ENCODE measurements at regions not wholly inside any gene's neighbourhood (a gene's known extent, or its start where the extent isn't known, plus 50 kb on each side); places are given as distances from the start of the nearest gene placed in this dataset.
A peak's percentile ranks its signal among the peaks of the same experiment; 100 is the strongest.

- TF ChIP-seq, protein P1, sequence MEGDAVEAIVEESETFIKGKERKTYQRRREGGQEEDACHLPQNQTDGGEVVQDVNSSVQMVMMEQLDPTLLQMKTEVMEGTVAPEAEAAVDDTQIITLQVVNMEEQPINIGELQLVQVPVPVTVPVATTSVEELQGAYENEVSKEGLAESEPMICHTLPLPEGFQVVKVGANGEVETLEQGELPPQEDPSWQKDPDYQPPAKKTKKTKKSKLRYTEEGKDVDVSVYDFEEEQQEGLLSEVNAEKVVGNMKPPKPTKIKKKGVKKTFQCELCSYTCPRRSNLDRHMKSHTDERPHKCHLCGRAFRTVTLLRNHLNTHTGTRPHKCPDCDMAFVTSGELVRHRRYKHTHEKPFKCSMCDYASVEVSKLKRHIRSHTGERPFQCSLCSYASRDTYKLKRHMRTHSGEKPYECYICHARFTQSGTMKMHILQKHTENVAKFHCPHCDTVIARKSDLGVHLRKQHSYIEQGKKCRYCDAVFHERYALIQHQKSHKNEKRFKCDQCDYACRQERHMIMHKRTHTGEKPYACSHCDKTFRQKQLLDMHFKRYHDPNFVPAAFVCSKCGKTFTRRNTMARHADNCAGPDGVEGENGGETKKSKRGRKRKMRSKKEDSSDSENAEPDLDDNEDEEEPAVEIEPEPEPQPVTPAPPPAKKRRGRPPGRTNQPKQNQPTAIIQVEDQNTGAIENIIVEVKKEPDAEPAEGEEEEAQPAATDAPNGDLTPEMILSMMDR (IDR thresholded peaks at IDR 0.05; ENCODE audit: low read depth, low read length): no peak
- TF ChIP-seq POLR2A (IDR thresholded peaks at IDR 0.05; ENCODE audit: extremely low read depth, insufficient read length): no peak
- TF ChIP-seq, protein P2, sequence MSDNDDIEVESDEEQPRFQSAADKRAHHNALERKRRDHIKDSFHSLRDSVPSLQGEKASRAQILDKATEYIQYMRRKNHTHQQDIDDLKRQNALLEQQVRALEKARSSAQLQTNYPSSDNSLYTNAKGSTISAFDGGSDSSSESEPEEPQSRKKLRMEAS (IDR thresholded peaks at IDR 0.05; ENCODE audit: low read depth, low read length): no peak
- TF ChIP-seq MYC (IDR thresholded peaks at IDR 0.05; ENCODE audit: low read depth, low read length): no peak
- H3K4me3 ChIP-seq (ENCODE audit: low read depth, low read length): no peak overlapping the region
- DNase-seq (ENCODE audit: low read depth): no peak
Observed at GRCh38 chr3:137207616-137208015, 249.8 kb downstream of the IL20RB start.

DNA sequence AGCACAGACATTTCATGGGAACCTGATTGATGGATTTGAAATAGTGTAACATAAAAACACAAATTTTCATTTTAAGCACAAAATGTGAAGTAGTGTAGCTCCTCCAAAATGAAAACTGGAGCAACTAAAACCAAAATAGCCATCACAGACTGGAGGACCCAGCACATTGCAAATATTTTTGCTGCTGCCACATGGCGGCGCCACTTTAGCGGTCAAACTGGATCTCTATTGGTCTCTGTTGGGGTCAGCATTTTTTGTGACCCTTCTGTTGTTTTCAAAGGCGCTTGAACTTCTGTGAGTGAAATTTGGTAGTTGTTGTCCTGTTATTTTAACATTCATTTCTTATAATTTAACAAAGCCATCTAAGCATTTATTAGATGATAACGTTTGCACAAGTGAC, 259.9 kb downstream of the IL20RB start:
- H3K4me3 ChIP-seq (ENCODE audit: low read depth, low read length): no peak overlapping the region
- TF ChIP-seq, protein P1 (IDR thresholded peaks at IDR 0.05; ENCODE audit: low read depth, low read length): peak; percentile 62
- TF ChIP-seq POLR2A (IDR thresholded peaks at IDR 0.05; ENCODE audit: extremely low read depth, insufficient read length): no peak
- DNase-seq (ENCODE audit: low read depth): peak; percentile 12

DNA sequence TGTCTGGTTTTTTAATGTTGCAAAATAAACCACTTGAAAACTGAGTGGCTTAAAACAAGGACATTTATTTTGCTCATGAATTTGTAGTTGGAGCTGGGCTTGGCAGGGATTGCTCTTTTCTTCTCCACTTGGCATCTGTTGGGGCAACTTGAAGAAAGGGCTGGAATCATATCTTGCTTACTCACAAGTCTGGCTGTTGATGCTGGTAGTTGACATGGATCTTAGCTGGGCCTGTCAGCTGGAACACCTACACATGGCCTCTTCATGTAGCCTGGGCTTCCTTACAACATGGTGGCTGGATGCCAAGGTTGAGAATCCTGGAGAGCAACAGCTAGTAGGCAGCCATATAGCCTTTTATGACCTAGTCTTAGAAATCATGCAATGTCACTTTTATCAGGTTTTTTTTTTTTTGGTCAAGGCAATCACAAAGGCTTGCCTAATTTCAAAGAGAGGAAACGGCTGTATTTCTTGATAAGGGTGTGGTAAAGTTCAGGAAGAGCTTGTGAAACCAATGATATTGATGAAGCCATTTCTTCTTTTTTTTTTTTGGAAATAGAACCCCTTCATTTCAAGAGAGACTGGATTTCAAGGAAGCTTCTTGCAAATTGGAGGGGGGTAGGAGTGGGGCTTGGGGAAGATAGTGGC, 262.1 kb downstream of the IL20RB start:
- TF ChIP-seq MYC (IDR thresholded peaks at IDR 0.05; ENCODE audit: low read depth, low read length) (no peak), POLR2A (IDR thresholded peaks at IDR 0.05; ENCODE audit: extremely low read depth, insufficient read length) (no peak)
- TF ChIP-seq, protein P1 (IDR thresholded peaks at IDR 0.05; ENCODE audit: low read depth, low read length): no peak
- TF ChIP-seq, protein P2 (IDR thresholded peaks at IDR 0.05; ENCODE audit: low read depth, low read length): no peak
- no peak for DNase-seq (ENCODE audit: low read depth)
- no peak overlapping the region for H3K4me3 ChIP-seq (ENCODE audit: low read depth, low read length)

- TF ChIP-seq, protein P2 (IDR thresholded peaks at IDR 0.05; ENCODE audit: low read depth, low read length): no peak
- TF ChIP-seq MYC (IDR thresholded peaks at IDR 0.05; ENCODE audit: low read depth, low read length) (no peak), POLR2A (IDR thresholded peaks at IDR 0.05; ENCODE audit: extremely low read depth, insufficient read length) (no peak)
- TF ChIP-seq, protein P1 (IDR thresholded peaks at IDR 0.05; ENCODE audit: low read depth, low read length): no peak
- no peak overlapping the region for H3K4me3 ChIP-seq (ENCODE audit: low read depth, low read length)
- no peak for DNase-seq (ENCODE audit: low read depth)
Observed at GRCh38 chr3:137222736-137223225, 265.0 kb downstream of the IL20RB start.

GRCh38 chr3:137224464-137224863, 266.7 kb downstream of the IL20RB start:
- no peak overlapping the region for H3K4me3 ChIP-seq (ENCODE audit: low read depth, low read length)
- TF ChIP-seq, protein P2 (IDR thresholded peaks at IDR 0.05; ENCODE audit: low read depth, low read length): no peak
- TF ChIP-seq MYC (IDR thresholded peaks at IDR 0.05; ENCODE audit: low read depth, low read length) (no peak), POLR2A (IDR thresholded peaks at IDR 0.05; ENCODE audit: extremely low read depth, insufficient read length) (no peak)
- TF ChIP-seq, protein P1 (IDR thresholded peaks at IDR 0.05; ENCODE audit: low read depth, low read length): no peak
- DNase-seq (ENCODE audit: low read depth): no peak
